Brain microvascular endothelial cell (primary cell): ENCODE measurements at regions not wholly inside any gene's neighbourhood (a gene's known extent, or its start where the extent isn't known, plus 50 kb on each side); places are given as distances from the start of the nearest gene placed in this dataset.

Experiments used
- DNase-seq: peaks from one replicate; pipeline ENCODE4 v3.0.0-alpha.2; 2020
- H3K27ac ChIP-seq: fragments of 250-450 bp; sonication (Bioruptor Pico); 2 replicates; pipeline ENCODE4 v1.5.1; 2020; ENCODE audit warnings: mild to moderate bottlenecking, moderate library complexity
- H3K27me3 ChIP-seq: fragments of 250-450 bp; sonication (Bioruptor Pico); replicated peaks from 2 replicates; pipeline ENCODE4 v1.5.1; 2020; ENCODE audit warnings: mild to moderate bottlenecking
- H3K36me3 ChIP-seq: fragments of 250-450 bp; sonication (Bioruptor Pico); replicated peaks from 2 replicates; pipeline ENCODE4 v1.5.1; 2020; ENCODE audit warnings: mild to moderate bottlenecking
- H3K4me3 ChIP-seq: 2 replicates; pipeline ENCODE4 v1.5.1; 2011; ENCODE audit warnings: low read depth, mild to moderate bottlenecking, control low read depth, low read length, moderate library complexity
- in situ Hi-C: cut with HindIII; loops from 2 replicates; pipeline ENCODE4 v1.10.0; 2017; ENCODE audit warnings: low sequenced_read_pairs, low pct_ligation_motif_present
- TF ChIP-seq, protein P1 (sequence below): IDR thresholded peaks from 2 replicates; pipeline ENCODE4 v1.5.1; 2011; ENCODE audit warnings: low read depth, mild to moderate bottlenecking, moderate library complexity, low read length, control low read depth, inconsistent platforms; ENCODE audit errors: missing control alignments

GRCh38 chr9:91040371-91041215 is 239.0 kb downstream of the SYK start:
- TF ChIP-seq, protein P1, sequence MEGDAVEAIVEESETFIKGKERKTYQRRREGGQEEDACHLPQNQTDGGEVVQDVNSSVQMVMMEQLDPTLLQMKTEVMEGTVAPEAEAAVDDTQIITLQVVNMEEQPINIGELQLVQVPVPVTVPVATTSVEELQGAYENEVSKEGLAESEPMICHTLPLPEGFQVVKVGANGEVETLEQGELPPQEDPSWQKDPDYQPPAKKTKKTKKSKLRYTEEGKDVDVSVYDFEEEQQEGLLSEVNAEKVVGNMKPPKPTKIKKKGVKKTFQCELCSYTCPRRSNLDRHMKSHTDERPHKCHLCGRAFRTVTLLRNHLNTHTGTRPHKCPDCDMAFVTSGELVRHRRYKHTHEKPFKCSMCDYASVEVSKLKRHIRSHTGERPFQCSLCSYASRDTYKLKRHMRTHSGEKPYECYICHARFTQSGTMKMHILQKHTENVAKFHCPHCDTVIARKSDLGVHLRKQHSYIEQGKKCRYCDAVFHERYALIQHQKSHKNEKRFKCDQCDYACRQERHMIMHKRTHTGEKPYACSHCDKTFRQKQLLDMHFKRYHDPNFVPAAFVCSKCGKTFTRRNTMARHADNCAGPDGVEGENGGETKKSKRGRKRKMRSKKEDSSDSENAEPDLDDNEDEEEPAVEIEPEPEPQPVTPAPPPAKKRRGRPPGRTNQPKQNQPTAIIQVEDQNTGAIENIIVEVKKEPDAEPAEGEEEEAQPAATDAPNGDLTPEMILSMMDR: no peak
- H3K36me3 ChIP-seq: no peaks in the 10 kb centered on the region
- DNase-seq: no peak
- H3K27ac ChIP-seq: no peak overlapping the region
- H3K27me3 ChIP-seq: no peaks in the 10 kb centered on the region
- H3K4me3 ChIP-seq: no peak overlapping the region
- in situ Hi-C loops: no loop called here

- Histone ChIP-seq H3K27me3 (no peaks in the 10 kb centered on the region), H3K4me3 (no peak overlapping the region), H3K36me3 (no peaks in the 10 kb centered on the region), H3K27ac (no peak overlapping the region)
- DNase-seq: no peak
- in situ Hi-C loops: no loop called here
- TF ChIP-seq, protein P1: no peak
Observed at GRCh38 chr9:91042024-91042423, 240.4 kb downstream of the SYK start.

GRCh38 chr9:91042541-91042940 is 240.9 kb downstream of the SYK start:
- no peak overlapping the region for H3K4me3 ChIP-seq
- DNase-seq: no peak
- no peaks in the 10 kb centered on the region for H3K36me3 ChIP-seq
- TF ChIP-seq, protein P1: no peak
- in situ Hi-C loops: no loop called here
- H3K27ac ChIP-seq: no peak overlapping the region
- H3K27me3 ChIP-seq: no peaks in the 10 kb centered on the region

DNA sequence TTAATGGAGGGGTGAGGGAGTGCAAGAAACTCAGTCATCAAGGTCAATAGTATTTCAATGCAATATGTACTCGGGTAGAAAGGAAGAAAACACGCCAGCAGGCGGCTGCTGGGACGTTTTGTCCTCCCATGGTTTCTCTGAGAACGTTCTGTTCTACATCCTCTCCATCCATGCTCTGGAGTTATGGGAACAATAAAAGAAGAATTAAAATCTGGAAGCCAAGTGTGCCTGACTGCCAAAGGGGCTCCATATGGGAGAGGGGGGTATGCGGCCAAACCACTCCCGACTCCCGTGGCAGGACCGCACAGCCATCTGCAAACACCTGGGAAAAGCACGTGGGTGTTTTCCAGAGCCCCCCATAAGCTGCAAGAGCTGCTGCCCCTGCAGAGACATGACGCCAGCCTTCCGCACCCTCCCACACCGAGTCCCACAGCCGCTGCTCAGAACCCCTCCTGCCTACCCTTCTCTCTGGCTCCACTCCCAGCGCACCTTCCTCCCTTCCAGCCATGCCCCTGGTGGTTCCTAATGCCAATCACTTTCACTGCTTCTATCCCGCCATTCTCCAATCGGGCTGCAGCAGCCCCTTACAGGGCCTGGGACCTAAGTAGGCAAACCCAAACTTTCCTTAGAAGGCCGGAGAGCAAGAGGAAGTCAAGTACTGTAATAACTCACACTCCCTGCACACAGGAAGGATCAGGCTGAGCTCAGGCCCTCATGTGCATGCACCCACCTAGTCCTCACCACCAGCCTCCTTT is 241.6 kb downstream of the SYK start:
- Histone ChIP-seq H3K27ac (no peak overlapping the region), H3K36me3 (no peaks in the 10 kb centered on the region), H3K27me3 (no peaks in the 10 kb centered on the region), H3K4me3 (no peak overlapping the region)
- TF ChIP-seq, protein P1: no peak
- in situ Hi-C loops: no loop called here
- no peak for DNase-seq

- Histone ChIP-seq H3K36me3 (no peaks in the 10 kb centered on the region), H3K27ac (no peak overlapping the region), H3K4me3 (no peak overlapping the region), H3K27me3 (no peaks in the 10 kb centered on the region)
- no peak for DNase-seq
- in situ Hi-C loops: no loop called here
- TF ChIP-seq, protein P1: no peak
Observed at GRCh38 chr9:91043811-91044175, 242.2 kb downstream of the SYK start.
